ENCODE measurements at regions not wholly inside any gene's neighbourhood (a gene's known extent, or its start where the extent isn't known, plus 50 kb on each side); places are given as distances from the start of the nearest gene placed in this dataset.

DNA sequence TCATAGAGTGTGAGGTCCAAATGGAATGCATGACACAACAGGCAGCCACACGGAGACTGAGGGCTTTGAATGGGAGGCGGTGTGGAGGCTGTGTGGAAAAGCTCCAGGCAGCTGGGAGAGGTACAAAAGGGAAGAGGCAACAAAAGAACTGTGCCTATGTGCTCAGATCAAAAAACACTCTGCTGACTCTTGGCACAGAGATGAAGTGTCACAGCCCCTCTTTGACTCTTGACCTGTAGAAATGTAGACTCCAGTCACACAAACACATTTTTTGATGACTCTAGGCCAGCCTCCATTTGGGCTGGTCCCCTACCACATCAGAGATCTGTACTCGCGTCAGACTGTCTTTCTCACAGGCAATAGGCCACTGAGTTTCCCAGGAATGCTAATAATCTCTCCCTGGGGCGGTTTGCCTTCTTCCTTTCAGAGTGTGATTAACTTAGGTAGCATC, 456.0 kb downstream of the TUSC7 start:
- TF ChIP-seq, protein P1, sequence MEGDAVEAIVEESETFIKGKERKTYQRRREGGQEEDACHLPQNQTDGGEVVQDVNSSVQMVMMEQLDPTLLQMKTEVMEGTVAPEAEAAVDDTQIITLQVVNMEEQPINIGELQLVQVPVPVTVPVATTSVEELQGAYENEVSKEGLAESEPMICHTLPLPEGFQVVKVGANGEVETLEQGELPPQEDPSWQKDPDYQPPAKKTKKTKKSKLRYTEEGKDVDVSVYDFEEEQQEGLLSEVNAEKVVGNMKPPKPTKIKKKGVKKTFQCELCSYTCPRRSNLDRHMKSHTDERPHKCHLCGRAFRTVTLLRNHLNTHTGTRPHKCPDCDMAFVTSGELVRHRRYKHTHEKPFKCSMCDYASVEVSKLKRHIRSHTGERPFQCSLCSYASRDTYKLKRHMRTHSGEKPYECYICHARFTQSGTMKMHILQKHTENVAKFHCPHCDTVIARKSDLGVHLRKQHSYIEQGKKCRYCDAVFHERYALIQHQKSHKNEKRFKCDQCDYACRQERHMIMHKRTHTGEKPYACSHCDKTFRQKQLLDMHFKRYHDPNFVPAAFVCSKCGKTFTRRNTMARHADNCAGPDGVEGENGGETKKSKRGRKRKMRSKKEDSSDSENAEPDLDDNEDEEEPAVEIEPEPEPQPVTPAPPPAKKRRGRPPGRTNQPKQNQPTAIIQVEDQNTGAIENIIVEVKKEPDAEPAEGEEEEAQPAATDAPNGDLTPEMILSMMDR (IDR thresholded peaks at IDR 0.05; ENCODE audit: control extremely low read depth, extremely low read depth, low read depth, missing control alignments), result no peak
- CTCF ChIA-PET, result interaction anchor here (1.4 kb wide), 1 partner anchor 11 kb away, joined by 3 read pairs; no protein-coding TSS in a partner anchor
- POLR2A ChIA-PET, result no interaction called here
- DNase-seq (ENCODE audit: extremely low spot score), result no peak

DNA sequence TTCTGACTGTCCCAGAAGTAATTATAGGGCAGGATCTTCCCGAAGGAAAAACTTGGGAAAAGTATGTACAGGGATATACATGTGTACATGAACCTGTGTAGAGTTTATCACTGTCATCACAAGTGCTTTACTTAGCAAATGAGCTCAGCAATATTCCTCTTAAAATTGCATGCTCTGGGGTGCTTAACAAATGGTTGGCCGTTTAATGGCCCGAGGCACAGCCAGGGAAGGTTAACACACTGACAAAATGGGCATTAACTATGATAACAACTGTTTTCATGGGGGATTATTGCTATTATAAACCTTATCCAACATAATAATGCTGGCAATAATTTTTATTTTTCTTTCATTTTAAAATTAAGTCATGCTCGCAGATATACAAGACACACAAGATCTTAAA, 459.3 kb downstream of the TUSC7 start:
- CTCF ChIA-PET, result interaction anchor here (1.4 kb wide), 1 partner anchor 10 kb away, joined by 4 read pairs; no protein-coding TSS in a partner anchor
- no peak for DNase-seq (ENCODE audit: extremely low spot score)
- TF ChIP-seq, protein P1 (IDR thresholded peaks at IDR 0.05; ENCODE audit: control extremely low read depth, extremely low read depth, low read depth, missing control alignments), result no peak
- POLR2A ChIA-PET, result no interaction called here

DNA sequence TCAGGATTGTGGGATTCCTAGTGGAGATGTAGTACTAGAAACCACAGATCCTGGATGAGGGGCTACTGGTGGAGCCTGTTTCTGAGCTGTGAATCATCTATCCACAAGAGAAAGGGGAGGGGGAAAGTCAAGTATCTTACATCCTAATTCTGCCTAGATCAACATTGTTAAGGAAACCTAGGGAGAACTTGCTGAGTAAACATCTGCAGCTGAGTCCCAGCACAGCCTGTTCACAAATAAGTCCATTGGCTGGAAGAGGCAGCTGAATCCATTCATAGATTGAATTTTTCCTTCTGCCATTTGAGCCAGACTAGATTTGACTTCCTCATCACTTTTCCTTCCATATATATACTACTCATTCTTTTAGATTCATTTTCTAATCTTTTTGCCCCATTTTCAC, 460.5 kb downstream of the TUSC7 start:
- ChIA-PET POLR2A (no interaction called here), CTCF (no interaction called here)
- no peak for DNase-seq (ENCODE audit: extremely low spot score)
- TF ChIP-seq, protein P1 (IDR thresholded peaks at IDR 0.05; ENCODE audit: control extremely low read depth, extremely low read depth, low read depth, missing control alignments), result no peak

DNA sequence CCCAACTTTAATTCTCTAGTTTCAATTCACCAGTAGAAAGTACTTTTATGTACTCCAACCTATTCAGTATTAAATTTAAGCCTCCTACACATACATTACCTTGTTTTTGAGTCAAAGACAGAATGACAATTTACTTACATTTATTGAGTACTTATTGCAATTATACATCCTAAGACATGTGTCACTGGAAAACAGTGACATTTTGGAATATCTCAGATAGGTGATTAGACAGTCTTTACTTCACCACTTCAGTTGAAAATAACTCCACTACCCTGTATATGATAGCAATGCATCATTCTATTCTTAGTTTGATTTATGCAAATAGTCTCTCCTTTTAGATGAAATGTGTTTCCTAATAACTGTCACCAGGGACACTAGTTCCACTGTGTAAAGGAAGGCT, 461.5 kb downstream of the TUSC7 start:
- POLR2A ChIA-PET, result no interaction called here
- TF ChIP-seq, protein P1 (IDR thresholded peaks at IDR 0.05; ENCODE audit: control extremely low read depth, extremely low read depth, low read depth, missing control alignments), result no peak
- no peak for DNase-seq (ENCODE audit: extremely low spot score)
- CTCF ChIA-PET, result no interaction called here

DNA sequence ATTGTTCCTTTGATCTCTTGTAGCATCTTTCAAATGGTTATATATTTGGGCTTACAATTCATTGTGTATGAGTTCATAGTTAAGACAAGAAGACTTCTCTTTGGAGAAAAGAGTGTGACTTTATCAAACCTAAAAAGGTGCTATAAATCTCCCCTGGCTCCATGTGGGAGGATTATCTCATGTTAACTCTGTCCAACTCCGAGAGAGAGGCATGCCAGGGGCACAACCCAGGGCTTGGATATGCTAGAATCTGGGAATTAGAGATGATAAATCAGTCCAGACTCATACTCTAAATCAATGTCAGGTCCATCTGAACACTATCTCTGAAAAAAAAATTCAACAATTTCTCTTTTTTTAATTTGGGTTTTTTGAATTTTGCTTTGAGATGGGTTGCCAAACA, 462.8 kb downstream of the TUSC7 start:
- CTCF ChIA-PET, result no interaction called here
- DNase-seq (ENCODE audit: extremely low spot score), result no peak
- TF ChIP-seq, protein P1 (IDR thresholded peaks at IDR 0.05; ENCODE audit: control extremely low read depth, extremely low read depth, low read depth, missing control alignments), result no peak
- POLR2A ChIA-PET, result no interaction called here

DNA sequence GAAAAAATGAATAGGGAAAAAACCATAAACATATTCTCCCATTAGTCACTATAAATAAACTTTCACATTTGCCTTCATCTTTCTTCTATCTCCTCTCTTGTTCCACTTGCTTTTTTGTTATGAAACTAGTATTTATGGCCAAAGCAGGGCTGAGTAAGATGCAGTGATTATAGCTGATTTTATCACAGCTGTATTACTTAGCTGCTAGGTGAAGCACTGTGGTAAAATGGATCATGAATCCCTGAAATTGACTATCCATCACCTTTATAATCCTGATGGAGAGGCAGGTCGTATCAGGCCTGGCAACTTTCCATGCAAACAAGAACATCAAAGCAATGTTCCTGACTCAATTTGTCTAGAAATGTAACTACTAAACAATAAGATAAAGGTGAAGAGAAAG, 471.6 kb downstream of the TUSC7 start:
- TF ChIP-seq, protein P1 (IDR thresholded peaks at IDR 0.05; ENCODE audit: control extremely low read depth, extremely low read depth, low read depth, missing control alignments), result no peak
- POLR2A ChIA-PET, result no interaction called here
- no peak for DNase-seq (ENCODE audit: extremely low spot score)
- CTCF ChIA-PET, result interaction anchor here (1.5 kb wide), 1 partner anchor 14 kb away, joined by 4 read pairs; no protein-coding TSS in a partner anchor

DNA sequence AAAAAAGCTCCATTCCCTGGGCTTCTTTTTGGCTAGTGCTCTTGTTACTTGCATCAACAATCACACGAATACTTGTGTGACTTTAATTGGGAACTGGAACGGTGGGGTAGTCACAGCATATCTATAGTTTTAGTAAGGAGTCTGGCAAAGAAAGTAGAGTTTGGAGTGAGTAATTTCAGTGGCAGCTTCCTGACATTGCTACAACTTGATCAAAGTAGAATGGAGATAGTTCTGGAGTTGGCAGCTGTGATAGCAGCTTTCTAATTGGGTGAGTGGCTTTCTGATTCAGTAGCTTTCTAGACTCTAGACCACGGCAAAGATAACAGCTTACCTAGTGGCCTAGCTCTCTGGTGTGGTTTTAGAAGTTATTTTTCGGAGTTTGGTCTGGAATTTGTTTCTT, 475.0 kb downstream of the TUSC7 start:
- ChIA-PET CTCF (no interaction called here), POLR2A (no interaction called here)
- TF ChIP-seq, protein P1 (IDR thresholded peaks at IDR 0.05; ENCODE audit: control extremely low read depth, extremely low read depth, low read depth, missing control alignments), result no peak
- DNase-seq (ENCODE audit: extremely low spot score), result no peak
